ENCODE measurements at regions not wholly inside any gene's neighbourhood (a gene's known extent, or its start where the extent isn't known, plus 50 kb on each side); places are given as distances from the start of the nearest gene placed in this dataset.

DNA sequence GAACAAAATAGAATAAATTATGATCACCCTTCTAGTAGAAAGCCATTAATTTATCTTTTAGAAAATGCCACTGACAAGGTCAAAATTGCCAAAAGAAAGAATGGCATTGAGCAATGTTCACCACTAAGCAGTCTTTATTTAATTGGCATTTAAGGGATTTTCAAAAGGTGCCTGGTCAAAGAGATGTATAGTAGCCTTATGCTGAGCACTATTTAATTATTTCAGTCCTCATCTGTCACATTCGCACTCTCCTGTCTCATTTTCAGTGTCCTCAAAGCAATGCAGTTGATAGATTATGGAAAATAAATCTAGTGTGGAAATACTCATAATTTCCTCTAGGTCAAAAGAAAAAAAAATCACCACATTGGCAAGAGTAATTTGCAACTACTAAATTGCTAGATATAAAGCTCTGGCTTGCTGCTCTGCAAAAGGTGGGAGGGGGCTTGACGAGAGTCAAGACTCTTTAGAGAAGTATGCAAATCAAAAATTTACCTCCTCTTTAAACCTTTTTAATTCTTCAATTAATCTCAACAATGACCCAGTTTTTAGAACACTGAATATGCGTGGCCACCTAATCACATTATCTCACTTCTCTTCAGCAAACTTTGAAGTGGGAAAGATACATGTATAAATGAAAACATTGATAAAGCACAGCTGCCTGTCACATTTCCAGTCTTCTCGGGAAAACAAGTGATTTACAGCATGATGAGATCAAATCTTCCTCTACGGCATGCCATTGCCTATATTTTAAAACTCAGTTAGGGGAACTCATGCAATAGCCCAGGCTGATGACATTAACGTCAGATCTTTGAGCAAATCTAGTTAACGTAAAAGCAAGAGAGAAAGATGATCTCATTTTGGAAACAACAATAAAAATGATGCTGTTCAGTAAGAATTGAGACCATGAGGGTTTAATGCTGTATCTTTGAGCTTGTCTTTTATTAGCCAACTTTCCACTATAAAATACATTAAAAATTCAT lies 373.1 kb upstream of the DCN start:
- Mint-ChIP-seq H3K4me1 (ENCODE audit: low read depth in 2 of 2) (peaks cover 0 to 2% of the 10 kb centered on the region in 2 donors), H3K4me3 (no peak overlapping the region), H3K27ac (no peak overlapping the region), H3K36me3 (ENCODE audit: insufficient read depth) (no peaks in the 10 kb centered on the region), H3K9me3 (peaks cover 2 to 7% of the 10 kb centered on the region in 2 donors), H3K27me3 (peaks cover 5 to 51% of the 10 kb centered on the region in 2 donors)
- no peak for DNase-seq
- no peak for ATAC-seq (replicated peaks)

DNA sequence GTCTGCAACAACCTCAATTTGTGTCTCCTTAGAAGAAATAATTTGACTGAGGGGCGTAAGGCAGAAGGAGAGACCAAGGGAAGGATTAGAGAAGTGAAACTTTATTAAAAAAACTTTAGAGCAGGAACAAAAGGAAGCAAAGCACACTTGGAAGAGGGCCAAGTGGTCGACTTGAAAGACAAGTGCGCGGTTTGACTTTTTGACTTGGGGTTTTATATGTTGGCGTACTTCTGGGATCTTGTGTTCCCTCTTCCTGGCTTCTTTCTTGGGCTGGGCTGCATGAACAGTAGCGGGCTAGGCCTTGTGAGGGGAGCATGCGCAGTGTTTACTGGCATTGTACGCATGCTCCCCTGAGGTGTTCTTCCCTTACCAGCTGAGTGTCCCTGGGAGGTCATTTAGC lies 369.3 kb upstream of the DCN start:
- H3K27ac Mint-ChIP-seq = no peak overlapping the region
- ATAC-seq (replicated peaks) (no peak), DNase-seq (no peak)
- no peaks in the 10 kb centered on the region for H3K36me3 Mint-ChIP-seq (ENCODE audit: insufficient read depth)
- H3K4me1 Mint-ChIP-seq (ENCODE audit: low read depth in 2 of 2) = peaks cover 0 to 2% of the 10 kb centered on the region in 2 donors
- H3K27me3 Mint-ChIP-seq = peaks cover 24 to 64% of the 10 kb centered on the region in 2 donors
- no peaks in the 10 kb centered on the region for H3K9me3 Mint-ChIP-seq
- no peak overlapping the region for H3K4me3 Mint-ChIP-seq

DNA sequence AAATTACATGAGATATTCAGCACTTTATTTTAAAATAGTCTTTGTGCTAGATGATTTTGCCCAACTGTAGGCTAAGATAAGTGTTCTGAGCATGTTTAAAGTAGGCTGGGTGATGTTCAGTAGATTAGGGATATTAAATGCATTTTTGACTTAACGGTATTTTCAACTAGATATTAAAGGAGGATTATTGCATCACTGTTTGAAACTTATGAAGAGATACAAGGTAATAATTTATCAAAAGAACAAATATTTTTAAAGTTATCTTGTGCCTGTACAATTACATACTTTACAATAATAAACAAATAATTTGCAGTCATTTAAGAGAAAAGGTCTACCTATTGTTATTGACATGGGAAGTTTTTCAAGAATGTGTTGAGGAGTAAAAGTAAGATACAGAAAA lies 368.6 kb upstream of the DCN start:
- ATAC-seq (replicated peaks) (no peak), DNase-seq (no peak)
- Mint-ChIP-seq H3K36me3 (ENCODE audit: insufficient read depth) (no peaks in the 10 kb centered on the region), H3K27me3 (peaks cover 25 to 63% of the 10 kb centered on the region in 2 donors), H3K4me3 (no peak overlapping the region), H3K9me3 (no peaks in the 10 kb centered on the region), H3K4me1 (ENCODE audit: low read depth in 2 of 2) (peaks cover 0 to 2% of the 10 kb centered on the region in 2 donors), H3K27ac (no peak overlapping the region)

GRCh38 chr12:91542666-91543065 lies 360.0 kb upstream of the DCN start:
- no peak for DNase-seq
- Mint-ChIP-seq H3K9me3 (no peaks in the 10 kb centered on the region), H3K27me3 (peaks cover 20 to 29% of the 10 kb centered on the region in 2 donors), H3K4me1 (ENCODE audit: low read depth in 2 of 2) (no peaks in the 10 kb centered on the region), H3K36me3 (ENCODE audit: insufficient read depth) (no peaks in the 10 kb centered on the region), H3K4me3 (no peak overlapping the region), H3K27ac (no peak overlapping the region)
- no peak for ATAC-seq (replicated peaks)

DNA sequence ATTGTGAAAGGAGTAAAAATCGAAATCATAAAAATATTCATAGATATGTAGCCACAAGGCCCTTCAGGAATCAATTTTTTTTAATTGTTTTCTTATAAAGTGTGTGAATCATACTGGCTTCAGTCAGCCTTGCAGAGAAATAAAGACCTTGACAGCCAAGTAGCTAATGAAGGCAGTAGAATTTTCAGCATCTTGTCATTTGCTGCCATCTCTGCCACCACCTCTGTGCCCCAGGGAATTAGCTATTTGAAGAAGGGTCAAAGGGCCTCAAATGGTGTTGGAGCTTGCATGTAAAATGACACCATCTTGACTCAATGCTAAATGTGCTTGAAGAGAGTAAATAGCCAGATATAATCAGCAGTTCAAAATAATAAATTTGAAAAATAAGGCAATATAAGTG lies 359.4 kb upstream of the DCN start:
- no peaks in the 10 kb centered on the region for H3K9me3 Mint-ChIP-seq
- no peaks in the 10 kb centered on the region for H3K4me1 Mint-ChIP-seq (ENCODE audit: low read depth in 2 of 2)
- DNase-seq = no peak
- H3K27me3 Mint-ChIP-seq = peaks cover 14 to 23% of the 10 kb centered on the region in 2 donors
- H3K36me3 Mint-ChIP-seq (ENCODE audit: insufficient read depth) = no peaks in the 10 kb centered on the region
- no peak overlapping the region for H3K4me3 Mint-ChIP-seq
- no peak overlapping the region for H3K27ac Mint-ChIP-seq
- ATAC-seq (replicated peaks) = no peak

DNA sequence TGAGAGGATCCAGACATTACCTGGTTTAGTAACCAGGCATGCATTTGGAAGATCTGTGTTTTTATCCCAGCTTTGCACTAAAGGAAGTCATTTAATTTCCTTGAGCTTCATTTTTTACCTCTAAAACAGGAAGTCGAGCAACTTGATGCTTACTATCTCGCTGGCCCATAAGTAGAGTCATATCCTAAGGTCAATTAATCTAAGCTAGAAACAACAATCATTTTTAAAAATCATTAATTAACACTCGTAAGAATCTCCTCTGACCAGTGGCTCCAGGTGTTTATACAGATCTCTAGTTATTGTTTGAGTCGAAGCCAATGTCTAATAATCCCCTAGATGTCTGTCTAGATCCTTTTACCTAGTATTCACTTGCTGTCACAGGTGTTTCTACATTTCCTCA lies 355.8 kb upstream of the DCN start:
- ATAC-seq (replicated peaks) (no peak), DNase-seq (no peak)
- Mint-ChIP-seq H3K4me3 (no peak overlapping the region), H3K36me3 (ENCODE audit: insufficient read depth) (no peaks in the 10 kb centered on the region), H3K27ac (no peak overlapping the region), H3K27me3 (peaks cover 9 to 11% of the 10 kb centered on the region in 2 donors), H3K9me3 (no peaks in the 10 kb centered on the region), H3K4me1 (ENCODE audit: low read depth in 2 of 2) (no peaks in the 10 kb centered on the region)

DNA sequence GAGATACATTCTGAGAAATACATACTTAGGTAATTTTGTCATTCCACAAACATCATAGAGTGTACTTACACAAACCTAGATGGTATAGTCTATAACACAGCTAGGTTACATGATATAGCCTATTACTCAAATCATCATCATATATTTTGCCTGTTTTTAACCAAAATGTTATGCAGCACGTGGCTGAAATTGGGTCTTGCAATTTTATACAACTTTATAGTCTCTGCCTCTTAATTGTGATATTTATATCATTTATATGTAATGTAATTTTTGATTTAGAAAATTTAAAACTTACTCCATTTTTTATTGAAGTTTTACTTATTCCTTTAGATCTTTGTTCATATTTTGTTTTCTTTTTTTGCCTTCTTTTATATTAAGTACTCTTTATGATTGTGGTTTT lies 350.7 kb upstream of the DCN start:
- DNase-seq (no peak), ATAC-seq (replicated peaks) (no peak)
- no peaks in the 10 kb centered on the region for H3K27me3 Mint-ChIP-seq
- H3K4me1 Mint-ChIP-seq (ENCODE audit: low read depth in 2 of 2) = no peaks in the 10 kb centered on the region
- no peaks in the 10 kb centered on the region for H3K9me3 Mint-ChIP-seq
- no peaks in the 10 kb centered on the region for H3K36me3 Mint-ChIP-seq (ENCODE audit: insufficient read depth)
- H3K27ac Mint-ChIP-seq = no peak overlapping the region
- H3K4me3 Mint-ChIP-seq = no peak overlapping the region

- DNase-seq (no peak), ATAC-seq (replicated peaks) (no peak)
- Mint-ChIP-seq H3K4me1 (ENCODE audit: low read depth in 2 of 2) (no peaks in the 10 kb centered on the region), H3K27ac (no peak overlapping the region), H3K27me3 (no peaks in the 10 kb centered on the region), H3K4me3 (no peak overlapping the region), H3K9me3 (no peaks in the 10 kb centered on the region), H3K36me3 (ENCODE audit: insufficient read depth) (no peaks in the 10 kb centered on the region)
Observed at GRCh38 chr12:91529829-91530228, 347.2 kb upstream of the DCN start.

GRCh38 chr12:91523831-91524230 lies 341.2 kb upstream of the DCN start:
- no peaks in the 10 kb centered on the region for H3K9me3 Mint-ChIP-seq
- H3K27ac Mint-ChIP-seq = no peak overlapping the region
- H3K4me3 Mint-ChIP-seq = no peak overlapping the region
- peaks cover 10 to 11% of the 10 kb centered on the region in 2 donors for H3K27me3 Mint-ChIP-seq
- DNase-seq (no peak), ATAC-seq (replicated peaks) (no peak)
- no peaks in the 10 kb centered on the region for H3K4me1 Mint-ChIP-seq (ENCODE audit: low read depth in 2 of 2)
- peaks cover 4% of the 10 kb centered on the region for H3K36me3 Mint-ChIP-seq (ENCODE audit: insufficient read depth)

DNA sequence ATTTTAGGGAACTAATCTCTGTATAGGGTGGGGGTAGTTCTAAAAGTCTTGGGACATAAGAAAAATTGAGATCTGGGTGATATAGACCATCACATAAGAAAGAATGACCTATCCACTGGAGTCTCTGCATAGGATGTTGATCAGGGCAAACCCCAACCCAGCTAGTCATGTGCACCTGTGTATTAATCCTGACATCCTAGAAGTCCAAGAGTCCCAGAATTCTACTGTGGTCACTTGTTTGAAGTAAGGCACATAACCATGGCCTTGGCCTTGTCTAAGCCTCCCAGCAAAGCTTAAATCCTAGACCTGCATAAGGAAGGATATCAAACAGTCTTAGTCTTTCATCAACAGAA lies 334.1 kb upstream of the DCN start:
- H3K27me3 Mint-ChIP-seq = peaks cover 25 to 28% of the 10 kb centered on the region in 2 donors
- H3K9me3 Mint-ChIP-seq = no peaks in the 10 kb centered on the region

DNA sequence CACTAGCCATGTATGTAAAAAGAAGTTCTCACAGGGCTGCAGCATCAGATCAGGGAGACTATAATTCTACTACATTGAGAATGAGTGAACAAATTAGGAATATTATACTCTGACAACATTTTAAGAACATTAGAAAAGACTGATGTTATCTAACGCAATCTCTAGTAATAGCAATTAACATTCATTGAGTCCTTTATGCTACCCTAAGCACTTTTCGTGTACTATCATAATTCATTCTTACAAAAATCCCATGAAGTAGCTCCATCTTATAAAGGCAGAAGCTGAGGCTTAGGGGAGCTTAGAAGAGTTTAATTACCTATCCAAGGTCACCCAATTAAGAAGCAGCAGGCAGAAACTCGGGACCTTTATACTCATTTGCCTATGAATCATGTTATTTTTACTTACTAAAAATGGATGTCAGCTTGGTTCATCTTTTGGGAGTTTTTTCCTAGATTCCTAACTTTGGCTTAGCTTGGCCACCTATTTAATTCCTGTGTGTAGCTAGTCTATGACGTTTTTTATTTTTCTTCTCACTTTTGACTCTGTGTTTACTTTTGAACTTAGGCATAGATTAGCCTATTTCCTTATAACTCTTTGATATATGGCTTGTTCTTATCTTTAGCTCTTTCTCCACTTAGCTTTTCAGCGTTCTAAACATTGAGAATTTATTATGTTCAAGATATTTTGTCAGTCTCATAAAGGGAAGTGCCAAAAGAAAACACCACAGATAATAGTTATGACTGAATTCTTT lies 333.5 kb upstream of the DCN start:
- no peak for ATAC-seq (replicated peaks)
- no peaks in the 10 kb centered on the region for H3K4me1 Mint-ChIP-seq (ENCODE audit: low read depth in 2 of 2)
- H3K36me3 Mint-ChIP-seq (ENCODE audit: insufficient read depth) = no peaks in the 10 kb centered on the region
- H3K9me3 Mint-ChIP-seq = no peaks in the 10 kb centered on the region
- no peak overlapping the region for H3K4me3 Mint-ChIP-seq
- H3K27ac Mint-ChIP-seq = no peak overlapping the region
- DNase-seq = no peak
- H3K27me3 Mint-ChIP-seq = peaks cover 25 to 28% of the 10 kb centered on the region in 2 donors

More for the DNA sequence above, 334.1 kb upstream of the DCN start:
- H3K36me3 Mint-ChIP-seq (ENCODE audit: insufficient read depth) = peaks cover 3% of the 10 kb centered on the region
- no peak overlapping the region for H3K4me3 Mint-ChIP-seq
- ATAC-seq (replicated peaks) (no peak), DNase-seq (no peak)
- no peak overlapping the region for H3K27ac Mint-ChIP-seq
- no peaks in the 10 kb centered on the region for H3K4me1 Mint-ChIP-seq (ENCODE audit: low read depth in 2 of 2)

GRCh38 chr12:91513313-91513712 lies 330.7 kb upstream of the DCN start:
- H3K27me3 Mint-ChIP-seq = peaks cover 18% of the 10 kb centered on the region in 2 donors
- no peak overlapping the region for H3K27ac Mint-ChIP-seq
- H3K36me3 Mint-ChIP-seq (ENCODE audit: insufficient read depth) = no peaks in the 10 kb centered on the region
- DNase-seq = no peak
- no peak for ATAC-seq (replicated peaks)
- H3K4me3 Mint-ChIP-seq = no peak overlapping the region
- H3K9me3 Mint-ChIP-seq = no peaks in the 10 kb centered on the region
- H3K4me1 Mint-ChIP-seq (ENCODE audit: low read depth in 2 of 2) = no peaks in the 10 kb centered on the region

DNA sequence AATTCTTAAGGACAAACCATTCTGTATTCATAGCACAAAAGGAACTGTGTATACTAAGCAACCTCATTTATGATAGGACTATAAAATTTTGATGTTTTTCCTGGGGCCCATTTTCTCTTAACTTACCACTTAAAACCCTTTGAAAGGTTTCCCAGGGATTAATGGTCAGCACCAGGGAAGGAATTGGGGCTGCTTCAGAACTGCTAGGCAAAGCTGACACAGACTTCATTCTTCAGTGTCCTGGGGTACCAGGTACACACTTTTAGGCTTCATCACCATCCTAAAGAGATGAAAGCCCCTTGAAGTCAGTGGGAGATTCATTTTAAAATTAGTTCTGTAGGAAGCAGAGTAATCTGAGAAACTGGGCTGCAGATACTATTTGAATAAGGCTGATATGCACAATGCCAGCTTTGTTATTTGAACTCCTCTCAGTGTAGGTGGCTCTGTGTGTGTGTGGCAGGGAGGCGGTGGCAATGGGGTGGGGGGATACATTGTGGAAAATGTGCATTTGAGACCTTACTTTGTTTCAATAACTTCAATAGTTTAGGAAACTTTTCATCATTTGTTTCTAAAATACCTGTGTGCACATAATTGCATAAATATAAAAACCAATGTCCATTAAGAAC lies 329.3 kb upstream of the DCN start:
- DNase-seq = no peak
- H3K27ac Mint-ChIP-seq = no peak overlapping the region
- no peak for ATAC-seq (replicated peaks)
- H3K36me3 Mint-ChIP-seq (ENCODE audit: insufficient read depth) = no peaks in the 10 kb centered on the region
- no peak overlapping the region for H3K4me3 Mint-ChIP-seq
- no peaks in the 10 kb centered on the region for H3K9me3 Mint-ChIP-seq
- no peaks in the 10 kb centered on the region for H3K4me1 Mint-ChIP-seq (ENCODE audit: low read depth in 2 of 2)
- H3K27me3 Mint-ChIP-seq = peaks cover 11 to 18% of the 10 kb centered on the region in 2 donors
